HEK293T (cell line): ENCODE measurements at regions not wholly inside any gene's neighbourhood (a gene's known extent, or its start where the extent isn't known, plus 50 kb on each side); places are given as distances from the start of the nearest gene placed in this dataset.

Experiments
- ARNT ChIP-seq: fragments of 450-650 bp; IDR thresholded peaks from 2 replicates; pipeline ENCODE4 v1.6.1; 2017; ENCODE audit warnings: mild to moderate bottlenecking
- BHLHE40 ChIP-seq: fragments of 450-650 bp; IDR thresholded peaks from 2 replicates; pipeline ENCODE4 v1.6.1; 2016; ENCODE audit warnings: mild to moderate bottlenecking, moderate library complexity, borderline replicate concordance
- ELF4 ChIP-seq: fragments of 450-650 bp; IDR thresholded peaks from 2 replicates; pipeline ENCODE4 v1.6.1; 2017; ENCODE audit warnings: antibody characterized with exemption
- FOXM1 ChIP-seq: fragments of 450-650 bp; IDR thresholded peaks from 2 replicates; pipeline ENCODE4 v1.6.1; 2017; ENCODE audit warnings: mild to moderate bottlenecking, borderline replicate concordance
- LEF1 ChIP-seq: fragments of 450-650 bp; IDR thresholded peaks from 2 replicates; pipeline ENCODE4 v1.6.1; 2017; ENCODE audit warnings: mild to moderate bottlenecking, borderline replicate concordance
- NFRKB ChIP-seq: fragments of 450-650 bp; IDR thresholded peaks from 2 replicates; pipeline ENCODE4 v1.6.1; 2016; ENCODE audit warnings: mild to moderate bottlenecking, moderate library complexity
- PKNOX1 ChIP-seq: fragments of 450-650 bp; IDR thresholded peaks from 2 replicates; pipeline ENCODE4 v1.6.1; 2016
- SP1 ChIP-seq: fragments of 450-650 bp; IDR thresholded peaks from 2 replicates; pipeline ENCODE4 v1.6.1; 2017
- SUZ12 ChIP-seq: fragments of 450-650 bp; IDR thresholded peaks from 2 replicates; pipeline ENCODE4 v1.6.1; 2016; ENCODE audit warnings: mild to moderate bottlenecking
- TARDBP ChIP-seq: fragments of 450-650 bp; IDR thresholded peaks from 2 replicates; pipeline ENCODE4 v1.6.1; 2016

GRCh38 chr7:115083935-115084334 lies 162.0 kb downstream of the MDFIC start:
- TF ChIP-seq PKNOX1 (no peak), NFRKB (no peak), LEF1 (no peak), ARNT (no peak), TARDBP (no peak), BHLHE40 (no peak), SUZ12 (no peak), ELF4 (no peak), FOXM1 (no peak), SP1 (no peak)
